ENCODE measurements at regions not wholly inside any gene's neighbourhood (a gene's known extent, or its start where the extent isn't known, plus 50 kb on each side); places are given as distances from the start of the nearest gene placed in this dataset.

- H3K27ac ChIP-seq, result no peak overlapping the region
- TF ChIP-seq ZFX (IDR thresholded peaks at IDR 0.05), result no peak
- TF ChIP-seq, protein P1, sequence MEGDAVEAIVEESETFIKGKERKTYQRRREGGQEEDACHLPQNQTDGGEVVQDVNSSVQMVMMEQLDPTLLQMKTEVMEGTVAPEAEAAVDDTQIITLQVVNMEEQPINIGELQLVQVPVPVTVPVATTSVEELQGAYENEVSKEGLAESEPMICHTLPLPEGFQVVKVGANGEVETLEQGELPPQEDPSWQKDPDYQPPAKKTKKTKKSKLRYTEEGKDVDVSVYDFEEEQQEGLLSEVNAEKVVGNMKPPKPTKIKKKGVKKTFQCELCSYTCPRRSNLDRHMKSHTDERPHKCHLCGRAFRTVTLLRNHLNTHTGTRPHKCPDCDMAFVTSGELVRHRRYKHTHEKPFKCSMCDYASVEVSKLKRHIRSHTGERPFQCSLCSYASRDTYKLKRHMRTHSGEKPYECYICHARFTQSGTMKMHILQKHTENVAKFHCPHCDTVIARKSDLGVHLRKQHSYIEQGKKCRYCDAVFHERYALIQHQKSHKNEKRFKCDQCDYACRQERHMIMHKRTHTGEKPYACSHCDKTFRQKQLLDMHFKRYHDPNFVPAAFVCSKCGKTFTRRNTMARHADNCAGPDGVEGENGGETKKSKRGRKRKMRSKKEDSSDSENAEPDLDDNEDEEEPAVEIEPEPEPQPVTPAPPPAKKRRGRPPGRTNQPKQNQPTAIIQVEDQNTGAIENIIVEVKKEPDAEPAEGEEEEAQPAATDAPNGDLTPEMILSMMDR (conservative IDR thresholded peaks at IDR 0.05), result no peak
Measured at GRCh38 chr12:68487721-68488309, 122.9 kb upstream of the RAP1B start.

- TF ChIP-seq, protein P1 (conservative IDR thresholded peaks at IDR 0.05), result no peak
- TF ChIP-seq ZFX (IDR thresholded peaks at IDR 0.05), result no peak
- H3K27ac ChIP-seq, result no peak overlapping the region
Measured at GRCh38 chr12:68489273-68489672, 121.4 kb upstream of the RAP1B start.

- TF ChIP-seq, protein P1 (conservative IDR thresholded peaks at IDR 0.05), result no peak
- TF ChIP-seq ZFX (IDR thresholded peaks at IDR 0.05), result no peak
- H3K27ac ChIP-seq, result no peak overlapping the region
Measured at GRCh38 chr12:68490476-68490875, 120.2 kb upstream of the RAP1B start.

DNA sequence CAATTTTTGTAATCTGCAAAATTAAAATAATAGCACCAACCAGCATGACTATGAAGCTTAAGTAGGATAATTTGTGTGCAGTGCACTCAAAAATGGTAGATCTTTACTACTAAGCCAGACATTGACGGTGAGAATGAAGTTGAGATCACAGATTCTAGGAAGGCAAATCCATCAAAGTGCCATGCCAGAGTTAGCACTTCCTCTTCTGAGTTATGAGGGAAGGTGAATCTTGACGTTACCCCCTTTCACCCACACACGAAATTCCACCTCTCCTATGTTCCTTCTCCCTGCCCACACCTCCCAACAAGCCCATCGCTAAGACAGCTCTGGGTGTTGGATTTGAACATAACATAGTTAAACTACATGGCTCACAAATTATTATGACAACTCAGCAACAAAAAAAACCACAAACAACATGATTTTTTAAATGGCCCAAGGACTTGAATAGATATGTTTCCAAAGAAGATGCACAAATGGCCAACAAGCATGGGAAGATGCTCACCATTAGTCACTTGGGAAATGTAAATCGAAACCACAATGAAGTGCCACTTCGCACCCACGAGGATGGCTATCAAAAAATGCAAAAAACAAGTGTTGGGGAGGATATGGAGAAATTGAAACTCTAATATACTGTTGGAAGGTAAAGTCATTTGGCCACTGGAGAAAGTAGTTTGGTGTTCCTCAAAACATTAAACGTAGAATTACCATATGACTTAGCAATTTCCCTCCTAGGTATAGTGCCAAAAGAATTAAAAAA lies 119.3 kb upstream of the RAP1B start:
- H3K27ac ChIP-seq, result no peak overlapping the region
- no peak for TF ChIP-seq ZFX (IDR thresholded peaks at IDR 0.05)
- TF ChIP-seq, protein P1 (conservative IDR thresholded peaks at IDR 0.05), result no peak

DNA sequence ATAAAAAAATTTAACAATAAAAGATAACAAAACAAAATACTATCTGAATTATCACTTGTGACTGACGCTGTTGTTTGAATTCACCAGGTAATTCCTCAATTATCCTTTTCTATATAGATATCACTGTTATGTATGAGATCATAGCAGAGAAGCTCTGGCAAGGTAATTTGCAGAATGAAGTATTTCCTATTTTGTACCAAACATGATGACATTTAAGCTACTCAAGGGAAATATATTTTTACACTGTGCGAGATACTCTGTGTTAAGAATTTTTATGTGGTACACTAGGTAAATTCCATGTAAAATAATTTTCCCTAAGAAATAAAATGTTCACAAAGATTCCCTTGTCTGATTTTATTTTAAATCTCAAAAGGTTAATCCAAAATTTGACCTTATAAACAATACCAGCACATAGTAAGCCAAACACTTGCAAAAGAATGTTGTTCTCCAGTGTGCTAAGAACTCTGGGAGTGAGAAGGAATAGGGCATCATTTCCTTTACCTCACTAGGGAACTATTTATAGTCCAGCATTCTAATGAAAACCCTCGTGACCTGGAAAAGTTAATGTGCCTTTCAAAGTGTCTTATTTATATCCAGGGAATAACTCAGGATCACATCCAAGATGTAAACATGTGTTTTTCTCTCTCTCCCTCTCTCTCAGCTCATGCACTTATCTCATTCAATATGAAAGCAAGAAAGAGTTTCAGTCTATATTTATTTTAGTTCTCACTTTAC lies 115.2 kb upstream of the RAP1B start:
- TF ChIP-seq, protein P1 (conservative IDR thresholded peaks at IDR 0.05), result no peak

GRCh38 chr12:68497107-68497506 lies 113.6 kb upstream of the RAP1B start:
- TF ChIP-seq, protein P1 (conservative IDR thresholded peaks at IDR 0.05), result no peak
- TF ChIP-seq ZFX (IDR thresholded peaks at IDR 0.05), result no peak
- H3K27ac ChIP-seq, result no peak overlapping the region

More for the DNA sequence above, 115.2 kb upstream of the RAP1B start:
- no peak overlapping the region for H3K27ac ChIP-seq

GRCh38 chr12:68497702-68498101 lies 113.0 kb upstream of the RAP1B start:
- TF ChIP-seq, protein P1 (conservative IDR thresholded peaks at IDR 0.05), result no peak
- TF ChIP-seq ZFX (IDR thresholded peaks at IDR 0.05), result no peak

More at GRCh38 chr12:68497702-68498101, 113.0 kb upstream of the RAP1B start:
- H3K27ac ChIP-seq, result no peak overlapping the region

All from C4-2B (cell line).